ENCODE measurements at regions not wholly inside any gene's neighbourhood (a gene's known extent, or its start where the extent isn't known, plus 50 kb on each side); places are given as distances from the start of the nearest gene placed in this dataset.

GRCh38 chr4:98722000-98722399, 63.6 kb upstream of the TSPAN5 start:
- no peak overlapping the region for H3K4me2 ChIP-seq
- H4K20me1 ChIP-seq: no peaks in the 10 kb centered on the region
- H3K4me1 ChIP-seq: no peaks in the 10 kb centered on the region
- TF ChIP-seq Cebpa-rat (IDR thresholded peaks at IDR 0.05): no peak
- no peaks in the 10 kb centered on the region for H3K36me3 ChIP-seq
- no peaks in the 10 kb centered on the region; a peak in 1 of 22 replicates for H3K27me3 ChIP-seq
- no peak overlapping the region for H3K4me3 ChIP-seq
- H3K27ac ChIP-seq: no peak overlapping the region
- H3K9ac ChIP-seq: no peak overlapping the region
- H3K9me3 ChIP-seq (replicated peaks in 1 of 11): peaks cover 18 to 28% (median 21%) of the 10 kb centered on the region in 11 experiments; a peak in 21 of 22 replicates

GRCh38 chr4:98720871-98721480, 62.6 kb upstream of the TSPAN5 start:
- H3K4me1 ChIP-seq: no peaks in the 10 kb centered on the region
- no peak overlapping the region for H3K4me3 ChIP-seq
- H3K9ac ChIP-seq: no peak overlapping the region
- peaks cover 18 to 28% (median 20%) of the 10 kb centered on the region in 11 experiments; a peak in 21 of 22 replicates for H3K9me3 ChIP-seq (replicated peaks in 1 of 11)
- no peaks in the 10 kb centered on the region for H4K20me1 ChIP-seq
- H3K27me3 ChIP-seq: no peaks in the 10 kb centered on the region; a peak in 1 of 22 replicates
- no peak overlapping the region for H3K4me2 ChIP-seq
- no peak for TF ChIP-seq Cebpa-rat (IDR thresholded peaks at IDR 0.05)
- no peak overlapping the region for H3K27ac ChIP-seq
- no peaks in the 10 kb centered on the region for H3K36me3 ChIP-seq

GRCh38 chr4:98716796-98717195, 58.4 kb upstream of the TSPAN5 start:
- Histone ChIP-seq H3K27me3 (no peaks in the 10 kb centered on the region; a peak in 1 of 22 replicates), H3K9me3 (replicated peaks in 1 of 11) (peaks cover 0 to 3% (median 0%) of the 10 kb centered on the region in 11 experiments; a peak in 1 of 22 replicates), H3K4me3 (no peak overlapping the region), H4K20me1 (no peaks in the 10 kb centered on the region), H3K4me1 (no peaks in the 10 kb centered on the region), H3K9ac (no peak overlapping the region), H3K27ac (no peak overlapping the region), H3K36me3 (no peaks in the 10 kb centered on the region), H3K4me2 (no peak overlapping the region)
- TF ChIP-seq Cebpa-rat (IDR thresholded peaks at IDR 0.05): no peak

- TF ChIP-seq Cebpa-rat (IDR thresholded peaks at IDR 0.05): no peak
- Histone ChIP-seq H3K9ac (no peak overlapping the region), H3K27me3 (no peaks in the 10 kb centered on the region), H3K4me3 (no peak overlapping the region), H3K9me3 (replicated peaks in 1 of 11) (no peaks in the 10 kb centered on the region; a peak in 1 of 22 replicates), H3K4me2 (no peak overlapping the region), H3K4me1 (no peaks in the 10 kb centered on the region), H3K36me3 (no peaks in the 10 kb centered on the region), H4K20me1 (no peaks in the 10 kb centered on the region), H3K27ac (no peak overlapping the region)
Measured at GRCh38 chr4:98712607-98713006, 54.2 kb upstream of the TSPAN5 start.

- TF ChIP-seq Cebpa-rat (IDR thresholded peaks at IDR 0.05): no peak
- peaks cover 0 to 6% (median 4%) of the 10 kb centered on the region in 11 experiments; a peak in 9 of 22 replicates for H3K9me3 ChIP-seq (replicated peaks in 1 of 11)
- H3K4me3 ChIP-seq: no peak overlapping the region
- no peak overlapping the region for H3K4me2 ChIP-seq
- no peak overlapping the region for H3K9ac ChIP-seq
- no peak overlapping the region for H3K27ac ChIP-seq
- no peaks in the 10 kb centered on the region for H3K36me3 ChIP-seq
- H4K20me1 ChIP-seq: no peaks in the 10 kb centered on the region
- H3K27me3 ChIP-seq: no peaks in the 10 kb centered on the region
- H3K4me1 ChIP-seq: no peaks in the 10 kb centered on the region
Measured at GRCh38 chr4:98711526-98711925, 53.1 kb upstream of the TSPAN5 start.

GRCh38 chr4:98710831-98711230, 52.4 kb upstream of the TSPAN5 start:
- Histone ChIP-seq H3K36me3 (no peaks in the 10 kb centered on the region), H3K9me3 (replicated peaks in 1 of 11) (peaks cover 5 to 13% (median 10%) of the 10 kb centered on the region in 11 experiments; a peak in 20 of 22 replicates), H4K20me1 (no peaks in the 10 kb centered on the region), H3K27me3 (no peaks in the 10 kb centered on the region), H3K4me3 (no peak overlapping the region), H3K9ac (no peak overlapping the region), H3K4me1 (peaks cover 0 to 3% (median 0%) of the 10 kb centered on the region in 10 experiments; a peak in 1 of 20 replicates), H3K27ac (no peak overlapping the region), H3K4me2 (no peak overlapping the region)
- TF ChIP-seq Cebpa-rat (IDR thresholded peaks at IDR 0.05): no peak

Data from BLaER1 treated with 17β-estradiol and CSF1 and Interleukin-3, amounts not matched to agents 10 nM and 100 nM (cell line).